H1 (cell line): ENCODE measurements at regions not wholly inside any gene's neighbourhood (a gene's known extent, or its start where the extent isn't known, plus 50 kb on each side); places are given as distances from the start of the nearest gene placed in this dataset.

Experiments used
- CTCF ChIA-PET: fragments of 300-600 bp; sonication (Branson Sonifier 250); formaldehyde crosslinking; loops from one replicate; lab custom pipeline; 2021; ENCODE audit not compliant: partially characterized antibody; lab: Charles Lee
- POLR2A ChIA-PET: fragments of 300-600 bp; sonication (Branson Sonifier 250); formaldehyde crosslinking; loops from one replicate; lab custom pipeline; 2021; ENCODE audit warnings: inconsistent platforms; ENCODE audit not compliant: partially characterized antibody; lab: Charles Lee
- DNase-seq, 2 experiments: peaks; one replicate each; pipeline versions ENCODE4 v3.0.0 to v3.0.0-alpha.2; 2010 to 2022; ENCODE audit warnings: low spot score in 2 of 2, low read depth in 1 of 2, mixed read lengths in 1 of 2
- FAIRE-seq: peaks from 2 replicates; lab custom pipeline; 2011; peaks lifted over from hg19 to GRCh38; lab: Jason Lieb, UNC
- H2AFZ ChIP-seq: 2 replicates; pipeline ENCODE4 v1.8.1; 2012; ENCODE audit warnings: low read length, inconsistent platforms
- H2AK5ac ChIP-seq: 2 replicates; pipeline ENCODE4 v1.6.1; 2013; ENCODE audit warnings: low read depth, low read length
- H2BK120ac ChIP-seq: replicated peaks from 2 replicates; pipeline ENCODE3; 2013; ENCODE audit warnings: low read depth, low read length, inconsistent platforms
- H2BK12ac ChIP-seq: 2 replicates; pipeline ENCODE4 v1.6.1; 2013; ENCODE audit warnings: low read depth, low read length
- H2BK15ac ChIP-seq: 2 replicates; pipeline ENCODE4 v1.6.1; 2013; ENCODE audit warnings: low read length
- H2BK20ac ChIP-seq: 2 replicates; pipeline ENCODE4 v1.6.1; 2013; ENCODE audit warnings: low read length
- H2BK5ac ChIP-seq: 2 replicates; pipeline ENCODE4 v1.6.1; 2013; ENCODE audit warnings: low read depth, low read length
- H3K14ac ChIP-seq: 2 replicates; pipeline ENCODE4 v1.6.1; 2013; ENCODE audit warnings: inconsistent platforms; ENCODE audit not compliant: insufficient read length
- H3K18ac ChIP-seq: 2 replicates; pipeline ENCODE4 v1.6.1; 2013; ENCODE audit warnings: low read length; ENCODE audit errors: extremely low read depth
- H3K23ac ChIP-seq: 2 replicates; pipeline ENCODE4 v1.6.1; 2013; ENCODE audit warnings: inconsistent platforms; ENCODE audit not compliant: insufficient read length
- H3K23me2 ChIP-seq: 2 replicates; pipeline ENCODE4 v1.6.1; 2013; ENCODE audit warnings: low read depth, low read length
- H3K27ac ChIP-seq: 2 replicates; pipeline ENCODE4 v1.6.1; 2011; ENCODE audit warnings: low read depth, low read length, inconsistent platforms
- H3K27me3 ChIP-seq, 4 experiments: replicated peaks in 1 of 4; 1 replicate in 1 of 4; 2 replicates in 3 of 4; pipeline versions ENCODE4 v1.6.1 to v1.8.1; 2011 to 2013; ENCODE audit warnings: low read length in 3 of 4, mild to moderate bottlenecking in 3 of 4, inconsistent platforms in 2 of 4, mixed read lengths in 2 of 4, moderate library complexity in 1 of 4; ENCODE audit not compliant: control insufficient read depth in 3 of 4, insufficient read depth in 3 of 4; ENCODE audit errors: extremely low read depth in 1 of 4
- H3K36me3 ChIP-seq, 4 experiments: 2 replicates each; pipeline versions ENCODE4 v1.6.1 to v1.8.1; 2011 to 2013; ENCODE audit warnings: mild to moderate bottlenecking in 4 of 4, low read length in 3 of 4, moderate library complexity in 2 of 4, control low read depth in 1 of 4, inconsistent platforms in 1 of 4; ENCODE audit not compliant: insufficient read depth in 4 of 4, control insufficient read depth in 2 of 4
- H3K4ac ChIP-seq: replicated peaks from 2 replicates; pipeline ENCODE3; 2013; ENCODE audit warnings: low read length, low read depth, mixed read lengths, inconsistent platforms; ENCODE audit not compliant: insufficient read length
- H3K4me1 ChIP-seq, 4 experiments: replicated peaks in 1 of 4; 1 replicate in 1 of 4; 2 replicates in 3 of 4; pipeline versions ENCODE4 v1.6.1 to v1.8.1; 2011 to 2013; ENCODE audit warnings: low read length in 3 of 4, inconsistent platforms in 2 of 4, mixed read lengths in 1 of 4; ENCODE audit not compliant: insufficient read depth in 4 of 4, control insufficient read depth in 3 of 4
- H3K4me2 ChIP-seq, 2 experiments: 2 replicates each; pipeline versions ENCODE4 v1.6.1 to v1.8.1; 2011 to 2013; ENCODE audit warnings: low read depth in 2 of 2, low read length in 2 of 2, control low read depth in 1 of 2, inconsistent platforms in 1 of 2, mild to moderate bottlenecking in 1 of 2; ENCODE audit not compliant: insufficient read depth in 1 of 2
- H3K4me3 ChIP-seq, 4 experiments: fragments of 200-600, 300-600 bp in 1 of 4; sonication (generic), shearing (Covaris generic), sonication (Bioruptor Twin) in 1 of 4; 2 replicates each; pipeline versions ENCODE4 v1.5.1 to v1.8.1; 2011 to 2016; ENCODE audit warnings: low read length in 4 of 4, low read depth in 3 of 4, control low read depth in 2 of 4, inconsistent platforms in 2 of 4, mild to moderate bottlenecking in 2 of 4, mixed read lengths in 1 of 4, moderate library complexity in 1 of 4; ENCODE audit not compliant: insufficient read depth in 2 of 4; ENCODE audit errors: extremely low read depth in 1 of 4
- H3K56ac ChIP-seq: replicated peaks from 2 replicates; pipeline ENCODE3; 2013; ENCODE audit warnings: low read depth, mild to moderate bottlenecking, mixed read lengths, low read length, inconsistent platforms; ENCODE audit not compliant: insufficient read length
- H3K79me1 ChIP-seq: 2 replicates; pipeline ENCODE4 v1.6.1; 2013; ENCODE audit warnings: low read depth, low read length, control low read depth
- H3K79me2 ChIP-seq, 2 experiments: 2 replicates each; pipeline versions ENCODE4 v1.6.1 to v1.8.1; 2012 to 2013; ENCODE audit warnings: low read length in 2 of 2, mild to moderate bottlenecking in 2 of 2, inconsistent platforms in 1 of 2; ENCODE audit not compliant: insufficient read depth in 2 of 2, control insufficient read depth in 1 of 2
- H3K9ac ChIP-seq, 4 experiments: replicated peaks in 1 of 4; 1 replicate in 1 of 4; 2 replicates in 3 of 4; pipeline versions ENCODE4 v1.6.1 to v1.8.1; 2011 to 2013; ENCODE audit warnings: low read depth in 3 of 4, low read length in 3 of 4, control low read depth in 2 of 4, mild to moderate bottlenecking in 2 of 4, moderate library complexity in 2 of 4, inconsistent platforms in 1 of 4; ENCODE audit errors: extremely low read depth in 1 of 4
- H3K9me3 ChIP-seq, 2 experiments: 2 replicates each; pipeline versions ENCODE4 v1.6.1 to v1.8.1; 2012 to 2013; ENCODE audit warnings: mild to moderate bottlenecking in 2 of 2, moderate library complexity in 2 of 2, control low read depth in 1 of 2, inconsistent platforms in 1 of 2, low read depth in 1 of 2, low read length in 1 of 2, mixed read lengths in 1 of 2; ENCODE audit not compliant: insufficient read depth in 2 of 2
- H4K20me1 ChIP-seq, 2 experiments: replicated peaks in 1 of 2; 2 replicates each; pipeline versions ENCODE3 to v1.8.1; 2011 to 2013; ENCODE audit warnings: inconsistent platforms in 2 of 2, low read length in 2 of 2, mild to moderate bottlenecking in 1 of 2; ENCODE audit not compliant: insufficient read depth in 2 of 2, control insufficient read depth in 1 of 2
- H4K5ac ChIP-seq: 2 replicates; pipeline ENCODE4 v1.6.1; 2013; ENCODE audit warnings: low read length, low read depth, mixed read lengths, inconsistent platforms; ENCODE audit not compliant: insufficient read length
- H4K8ac ChIP-seq: 2 replicates; pipeline ENCODE4 v1.8.0; 2013; ENCODE audit warnings: mild to moderate bottlenecking, moderate library complexity, low read length, inconsistent platforms; ENCODE audit not compliant: insufficient read depth; ENCODE audit errors: extremely low read depth
- H4K91ac ChIP-seq: replicated peaks from 2 replicates; pipeline ENCODE3; 2013; ENCODE audit warnings: low read length, mixed read lengths, inconsistent platforms; ENCODE audit not compliant: insufficient read length
- CBX5 ChIP-seq: fragments of 300-800, 300-1000 bp; sonication (generic); IDR thresholded peaks from 2 replicates; pipeline ENCODE4 v1.7.1; 2016; ENCODE audit warnings: antibody characterized with exemption, low read length, low read depth
- CBX8 ChIP-seq: fragments of 300-800, 300-1000 bp; sonication (generic); IDR thresholded peaks from 2 replicates; pipeline ENCODE4 v1.7.1; 2016; ENCODE audit warnings: low read depth, low read length, borderline replicate concordance
- CHD1 ChIP-seq: IDR thresholded peaks from 2 replicates; pipeline ENCODE4 v1.6.1; 2012; ENCODE audit warnings: low read depth, low read length, improper control_type of control experiment
- GABPA ChIP-seq: IDR thresholded peaks from 2 replicates; pipeline ENCODE4 v1.6.1; 2011; ENCODE audit warnings: mild to moderate bottlenecking, low read length, moderate library complexity, borderline replicate concordance; ENCODE audit not compliant: insufficient read depth
- JUN ChIP-seq: IDR thresholded peaks from 2 replicates; pipeline ENCODE4 v1.6.1; 2011; ENCODE audit warnings: low read depth, mild to moderate bottlenecking, improper control_type of control experiment, low read length
- MAFK ChIP-seq: IDR thresholded peaks from 2 replicates; pipeline ENCODE4 v1.6.1; 2012; ENCODE audit warnings: low read depth, mild to moderate bottlenecking, improper control_type of control experiment, low read length
- POLR2A ChIP-seq, 2 experiments: IDR thresholded peaks; 1 replicate in 1 of 2; 2 replicates in 1 of 2; pipeline ENCODE4 v1.6.1; 2011; ENCODE audit warnings: low read depth in 2 of 2, low read length in 2 of 2, mild to moderate bottlenecking in 2 of 2; ENCODE audit errors: control extremely low read depth in 1 of 2
- SP2 ChIP-seq: IDR thresholded peaks from 2 replicates; pipeline ENCODE4 v1.6.1; 2012; ENCODE audit warnings: mild to moderate bottlenecking, low read length, inconsistent platforms
- ZNF274 ChIP-seq: IDR thresholded peaks from 2 replicates; pipeline ENCODE4 v1.7.0; 2012; ENCODE audit warnings: low read length, borderline replicate concordance; ENCODE audit errors: extremely low read depth
- WGBS, 2 experiments: shearing (Covaris generic) in 1 of 2; methylation state at CpG; one replicate each; pipeline versions ENCODE4 v1.1.6 to v1.1.7; 2013 to 2015; ENCODE audit warnings: low lambda C conversion rate in 2 of 2, mixed read lengths in 2 of 2, inconsistent platforms in 1 of 2, low coverage in 1 of 2, missing lambda C conversion rate in 1 of 2; ENCODE audit not compliant: insufficient replicate concordance in 2 of 2, insufficient coverage in 1 of 2, insufficient read length in 1 of 2; ENCODE audit errors: extremely low coverage in 1 of 2, missing lambda C conversion rate in 1 of 2; 5-methylcytosine and 5-hydroxymethylcytosine counted together
- TF ChIP-seq, protein P1 (sequence below), 3 experiments: IDR thresholded peaks; 1 replicate in 2 of 3; 2 replicates in 1 of 3; pipeline versions ENCODE4 v1.5.1 to v1.6.1; 2011; ENCODE audit warnings: low read length in 3 of 3, mild to moderate bottlenecking in 3 of 3, inconsistent platforms in 2 of 3, low read depth in 1 of 3, moderate library complexity in 1 of 3; ENCODE audit not compliant: insufficient read depth in 1 of 3; ENCODE audit errors: control extremely low read depth in 1 of 3

DNA sequence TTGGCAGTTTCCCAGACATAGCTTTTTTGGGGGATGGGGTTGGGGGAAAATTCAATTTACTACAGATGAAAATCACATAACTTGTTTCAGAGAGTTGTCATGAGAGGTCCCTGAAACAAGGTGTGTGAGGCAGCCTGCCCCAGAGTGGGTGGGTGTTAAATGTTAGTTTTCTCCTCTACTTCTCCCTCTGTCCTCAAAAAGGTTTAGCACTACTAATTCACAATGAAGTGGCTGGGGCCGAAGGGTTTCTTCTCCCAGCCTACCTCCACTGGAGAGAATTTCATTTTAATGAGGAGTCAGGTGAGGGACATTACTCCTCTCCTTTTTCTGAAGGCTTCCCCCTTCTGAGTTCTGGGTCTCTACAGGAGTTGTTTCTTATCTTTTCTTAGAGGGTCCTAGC, 103.3 kb downstream of the C1orf94 start:
- H4K91ac ChIP-seq, result no peak overlapping the region
- no peaks in the 10 kb centered on the region for H4K20me1 ChIP-seq
- H3K27me3 ChIP-seq, result no peaks in the 10 kb centered on the region
- H4K5ac ChIP-seq, result no peak overlapping the region
- 88% methylated on average over 1 of the region's 1 CpG; no CpG with 5 or more reads in 1 of the 2 experiments for WGBS, 2 experiments
- TF ChIP-seq CHD1, result no peak
- no peak for TF ChIP-seq POLR2A (IDR thresholded peaks at IDR 0.05; ENCODE audit: control extremely low read depth in 1 of 2, low read depth in 2 of 2, low read length in 2 of 2)
- TF ChIP-seq ZNF274, result no peak
- no peak for TF ChIP-seq CBX8
- TF ChIP-seq, protein P1, sequence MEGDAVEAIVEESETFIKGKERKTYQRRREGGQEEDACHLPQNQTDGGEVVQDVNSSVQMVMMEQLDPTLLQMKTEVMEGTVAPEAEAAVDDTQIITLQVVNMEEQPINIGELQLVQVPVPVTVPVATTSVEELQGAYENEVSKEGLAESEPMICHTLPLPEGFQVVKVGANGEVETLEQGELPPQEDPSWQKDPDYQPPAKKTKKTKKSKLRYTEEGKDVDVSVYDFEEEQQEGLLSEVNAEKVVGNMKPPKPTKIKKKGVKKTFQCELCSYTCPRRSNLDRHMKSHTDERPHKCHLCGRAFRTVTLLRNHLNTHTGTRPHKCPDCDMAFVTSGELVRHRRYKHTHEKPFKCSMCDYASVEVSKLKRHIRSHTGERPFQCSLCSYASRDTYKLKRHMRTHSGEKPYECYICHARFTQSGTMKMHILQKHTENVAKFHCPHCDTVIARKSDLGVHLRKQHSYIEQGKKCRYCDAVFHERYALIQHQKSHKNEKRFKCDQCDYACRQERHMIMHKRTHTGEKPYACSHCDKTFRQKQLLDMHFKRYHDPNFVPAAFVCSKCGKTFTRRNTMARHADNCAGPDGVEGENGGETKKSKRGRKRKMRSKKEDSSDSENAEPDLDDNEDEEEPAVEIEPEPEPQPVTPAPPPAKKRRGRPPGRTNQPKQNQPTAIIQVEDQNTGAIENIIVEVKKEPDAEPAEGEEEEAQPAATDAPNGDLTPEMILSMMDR (IDR thresholded peaks at IDR 0.05; ENCODE audit: control extremely low read depth in 1 of 3, insufficient read depth in 1 of 3, low read depth in 1 of 3, low read length in 3 of 3), result no peak
- TF ChIP-seq SP2, result no peak
- TF ChIP-seq JUN, result no peak
- TF ChIP-seq GABPA, result no peak
- TF ChIP-seq MAFK, result no peak
- TF ChIP-seq CBX5, result no peak
- H3K36me3 ChIP-seq, result no peaks in the 10 kb centered on the region
- H3K23ac ChIP-seq, result no peak overlapping the region
- H3K4ac ChIP-seq, result no peak overlapping the region
- H3K79me1 ChIP-seq, result no peaks in the 10 kb centered on the region
- no peak overlapping the region for H2AFZ ChIP-seq
- no peak overlapping the region for H2BK20ac ChIP-seq
- H3K4me1 ChIP-seq, result no peaks in the 10 kb centered on the region; a peak in 1 of 7 replicates
- no peaks in the 10 kb centered on the region for H3K9me3 ChIP-seq
- no peak overlapping the region for H3K14ac ChIP-seq
- H2BK12ac ChIP-seq, result no peak overlapping the region
- FAIRE-seq (no peak), DNase-seq (peak in 1 of 2 experiments; percentile 3)
- no peak overlapping the region for H3K56ac ChIP-seq
- CTCF ChIA-PET, result interaction anchor here (0.8 to 1.3 kb wide), 2 partner anchors 8 to 15 kb away, joined by 3 read pairs; no protein-coding TSS in a partner anchor
- no peak overlapping the region for H3K4me3 ChIP-seq
- H2BK120ac ChIP-seq, result no peak overlapping the region
- H4K8ac ChIP-seq, result no peak overlapping the region
- no peak overlapping the region for H2AK5ac ChIP-seq
- H3K23me2 ChIP-seq, result 0 out of 2 replicates have a peak, but pooled peaks cover 3% of the 10 kb centered on the region
- no peak overlapping the region for H3K4me2 ChIP-seq
- H2BK5ac ChIP-seq, result no peak overlapping the region
- no peak overlapping the region for H3K18ac ChIP-seq
- no peaks in the 10 kb centered on the region for H3K79me2 ChIP-seq
- POLR2A ChIA-PET, result no interaction called here
- H3K27ac ChIP-seq, result no peak overlapping the region
- H2BK15ac ChIP-seq, result no peak overlapping the region
- no peak overlapping the region for H3K9ac ChIP-seq
